MM.1S (cell line): ENCODE measurements at regions not wholly inside any gene's neighbourhood (a gene's known extent, or its start where the extent isn't known, plus 50 kb on each side); places are given as distances from the start of the nearest gene placed in this dataset.

Source experiments
- CTCF ChIP-seq: fragments of 300-600 bp; sonication (generic); IDR thresholded peaks from 2 replicates; pipeline ENCODE4 v1.5.1; 2016; ENCODE audit warnings: antibody characterized with exemption, low read length, mixed read lengths
- EZH2 ChIP-seq: fragments of 300-600 bp; sonication (generic); optimal IDR thresholded peaks from 2 replicates; pipeline ENCODE3; 2017; ENCODE audit warnings: low read depth, mild to moderate bottlenecking, antibody characterized with exemption, low read length, mixed read lengths
- EZH2phosphoT487 ChIP-seq: fragments of 300-600 bp; sonication (generic); IDR thresholded peaks from 2 replicates; pipeline ENCODE4 v1.6.1; 2018; ENCODE audit warnings: antibody characterized with exemption, low read length

- TF ChIP-seq CTCF = no peak
- no peak for TF ChIP-seq EZH2
- no peak for TF ChIP-seq EZH2phosphoT487
Observed at GRCh38 chr9:130768265-130768664, 66.8 kb upstream of the ABL1 start.
